ENCODE measurements at regions not wholly inside any gene's neighbourhood (a gene's known extent, or its start where the extent isn't known, plus 50 kb on each side); places are given as distances from the start of the nearest gene placed in this dataset.

GRCh38 chr15:36278219-36278618 lies 301.2 kb upstream of the CDIN1 start:
- TF ChIP-seq, protein P1, sequence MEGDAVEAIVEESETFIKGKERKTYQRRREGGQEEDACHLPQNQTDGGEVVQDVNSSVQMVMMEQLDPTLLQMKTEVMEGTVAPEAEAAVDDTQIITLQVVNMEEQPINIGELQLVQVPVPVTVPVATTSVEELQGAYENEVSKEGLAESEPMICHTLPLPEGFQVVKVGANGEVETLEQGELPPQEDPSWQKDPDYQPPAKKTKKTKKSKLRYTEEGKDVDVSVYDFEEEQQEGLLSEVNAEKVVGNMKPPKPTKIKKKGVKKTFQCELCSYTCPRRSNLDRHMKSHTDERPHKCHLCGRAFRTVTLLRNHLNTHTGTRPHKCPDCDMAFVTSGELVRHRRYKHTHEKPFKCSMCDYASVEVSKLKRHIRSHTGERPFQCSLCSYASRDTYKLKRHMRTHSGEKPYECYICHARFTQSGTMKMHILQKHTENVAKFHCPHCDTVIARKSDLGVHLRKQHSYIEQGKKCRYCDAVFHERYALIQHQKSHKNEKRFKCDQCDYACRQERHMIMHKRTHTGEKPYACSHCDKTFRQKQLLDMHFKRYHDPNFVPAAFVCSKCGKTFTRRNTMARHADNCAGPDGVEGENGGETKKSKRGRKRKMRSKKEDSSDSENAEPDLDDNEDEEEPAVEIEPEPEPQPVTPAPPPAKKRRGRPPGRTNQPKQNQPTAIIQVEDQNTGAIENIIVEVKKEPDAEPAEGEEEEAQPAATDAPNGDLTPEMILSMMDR (IDR thresholded peaks at IDR 0.05), result no peak
- no peak for TF ChIP-seq EZH2 (IDR thresholded peaks at IDR 0.05; ENCODE audit: borderline replicate concordance, insufficient read depth, low read depth, low read length, poor library complexity, severe bottlenecking)
